ENCODE measurements at regions not wholly inside any gene's neighbourhood (a gene's known extent, or its start where the extent isn't known, plus 50 kb on each side); places are given as distances from the start of the nearest gene placed in this dataset.

DNA sequence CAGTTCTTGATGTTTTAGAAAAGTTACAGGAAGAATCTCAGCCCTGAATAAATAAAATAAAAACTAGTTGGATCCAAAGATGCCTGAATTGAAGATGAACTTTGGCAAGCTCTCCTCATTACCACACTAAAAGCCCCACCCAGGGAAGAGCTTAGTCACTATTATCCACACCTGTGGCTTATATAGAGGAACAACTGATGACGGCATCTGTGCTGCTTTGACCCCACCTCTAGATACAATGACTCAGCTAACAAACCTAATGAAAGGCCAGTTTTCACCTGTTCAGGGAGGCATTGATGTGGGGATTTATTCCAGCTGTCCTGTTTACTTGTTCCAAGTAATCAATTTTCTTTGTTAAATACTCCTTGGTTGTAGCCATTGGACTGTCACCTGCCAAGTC, 604.7 kb upstream of the EPHA6 start:
- TF ChIP-seq POLR2AphosphoS5 (IDR thresholded peaks at IDR 0.05) = no peak
- H3K4me1 ChIP-seq = no peaks in the 10 kb centered on the region
- no peak for ATAC-seq
- no peaks in the 10 kb centered on the region for H3K27me3 ChIP-seq
- H3K9me3 ChIP-seq = peaks cover 0 to 7% (median 0%) of the 10 kb centered on the region in 3 donors
- 78 to 100% methylated on average over 1 of the region's 1 CpG for WGBS, 2 donors (ENCODE audit: low coverage in 1 of 2)
- H3K36me3 ChIP-seq = no peaks in the 10 kb centered on the region
- no peak overlapping the region for H3K27ac ChIP-seq
- no peak overlapping the region for H3K4me3 ChIP-seq

GRCh38 chr3:96213393-96213792, 601.0 kb upstream of the EPHA6 start:
- ATAC-seq = no peak
- Histone ChIP-seq H3K36me3 (no peaks in the 10 kb centered on the region), H3K4me1 (no peaks in the 10 kb centered on the region), H3K9me3 (peaks cover 0 to 7% (median 0%) of the 10 kb centered on the region in 3 donors), H3K4me3 (no peak overlapping the region), H3K27me3 (no peaks in the 10 kb centered on the region), H3K27ac (no peak overlapping the region)
- TF ChIP-seq CTCF (IDR thresholded peaks at IDR 0.05) = no peak
- TF ChIP-seq POLR2AphosphoS5 (IDR thresholded peaks at IDR 0.05) = no peak
- TF ChIP-seq EP300 (IDR thresholded peaks at IDR 0.05) = no peak
- no peak for TF ChIP-seq POLR2A (IDR thresholded peaks at IDR 0.05)
- WGBS, 2 donors (ENCODE audit: low coverage in 1 of 2) = 87 to 98% methylated on average over 3 of the region's 3 CpGs

- Histone ChIP-seq H3K27ac (no peak overlapping the region), H3K9me3 (peaks cover 0 to 7% (median 0%) of the 10 kb centered on the region in 3 donors), H3K36me3 (no peaks in the 10 kb centered on the region), H3K4me1 (no peaks in the 10 kb centered on the region), H3K4me3 (no peak overlapping the region), H3K27me3 (no peaks in the 10 kb centered on the region)
- ATAC-seq = no peak
- no peak for TF ChIP-seq CTCF (IDR thresholded peaks at IDR 0.05)
- no peak for TF ChIP-seq POLR2A (IDR thresholded peaks at IDR 0.05)
- no peak for TF ChIP-seq POLR2AphosphoS5 (IDR thresholded peaks at IDR 0.05)
- TF ChIP-seq EP300 (IDR thresholded peaks at IDR 0.05) = no peak
Measured at GRCh38 chr3:96214941-96215340, 599.5 kb upstream of the EPHA6 start.

DNA sequence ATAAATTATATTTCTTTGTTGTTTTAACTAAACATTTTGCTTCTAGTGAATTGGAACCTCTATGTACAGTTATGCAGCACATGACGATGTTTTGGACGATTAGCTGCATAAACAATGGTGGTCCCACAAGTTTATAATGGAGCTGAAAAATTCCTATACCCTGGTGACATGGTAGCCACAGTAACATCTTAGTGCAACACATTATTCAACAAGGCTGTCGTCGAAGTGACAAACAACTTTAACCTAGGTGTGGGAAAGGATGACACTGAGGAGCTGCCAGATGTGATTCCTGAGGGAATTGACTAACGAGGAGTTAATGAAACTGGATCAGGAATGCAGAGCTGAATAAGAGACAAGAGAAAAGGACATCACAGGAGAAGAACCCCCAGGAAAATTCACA, 588.9 kb upstream of the EPHA6 start:
- Histone ChIP-seq H3K27ac (no peak overlapping the region), H3K4me1 (no peaks in the 10 kb centered on the region), H3K9me3 (no peaks in the 10 kb centered on the region), H3K27me3 (no peaks in the 10 kb centered on the region), H3K4me3 (no peak overlapping the region), H3K36me3 (no peaks in the 10 kb centered on the region)
- TF ChIP-seq CTCF (IDR thresholded peaks at IDR 0.05) (no peak), EP300 (IDR thresholded peaks at IDR 0.05) (no peak), POLR2AphosphoS5 (IDR thresholded peaks at IDR 0.05) (no peak), POLR2A (IDR thresholded peaks at IDR 0.05) (no peak)
- ATAC-seq = no peak
- 79 to 82% methylated on average over 5 of the region's 5 CpGs for WGBS, 2 donors (ENCODE audit: low coverage in 1 of 2)

- Histone ChIP-seq H3K4me3 (no peak overlapping the region), H3K27ac (no peak overlapping the region), H3K4me1 (no peaks in the 10 kb centered on the region), H3K27me3 (no peaks in the 10 kb centered on the region), H3K9me3 (no peaks in the 10 kb centered on the region), H3K36me3 (no peaks in the 10 kb centered on the region)
- ATAC-seq = no peak
- WGBS, 2 donors (ENCODE audit: low coverage in 1 of 2) = 83 to 88% methylated on average over 1 of the region's 1 CpG
- TF ChIP-seq EP300 (IDR thresholded peaks at IDR 0.05) (no peak), POLR2A (IDR thresholded peaks at IDR 0.05) (no peak), POLR2AphosphoS5 (IDR thresholded peaks at IDR 0.05) (no peak), CTCF (IDR thresholded peaks at IDR 0.05) (no peak)
Measured at GRCh38 chr3:96233679-96234078, 580.7 kb upstream of the EPHA6 start.

DNA sequence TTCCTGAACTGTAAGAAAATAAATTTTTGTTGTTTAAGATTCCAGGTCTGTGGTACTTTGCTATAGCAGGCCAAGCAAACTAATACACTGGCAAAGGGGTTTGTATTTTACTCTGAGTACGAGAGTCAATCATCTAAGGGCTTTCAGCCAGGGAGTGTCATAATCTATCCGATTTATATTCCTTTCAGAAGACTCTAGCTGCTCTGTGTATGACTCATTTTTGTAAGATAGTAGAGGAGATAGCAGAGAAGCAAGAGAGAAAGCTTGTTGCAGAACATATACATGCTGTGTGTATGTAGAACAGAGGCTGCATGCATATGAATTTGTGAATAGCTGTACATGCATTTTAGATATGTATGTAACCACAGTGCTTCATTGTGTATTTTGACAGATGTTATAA, 577.9 kb upstream of the EPHA6 start:
- Histone ChIP-seq H3K4me1 (no peaks in the 10 kb centered on the region), H3K27ac (no peak overlapping the region), H3K4me3 (no peak overlapping the region), H3K27me3 (no peaks in the 10 kb centered on the region), H3K36me3 (no peaks in the 10 kb centered on the region), H3K9me3 (no peaks in the 10 kb centered on the region)
- WGBS, 2 donors (ENCODE audit: low coverage in 1 of 2) = 51 to 69% methylated on average over 2 of the region's 2 CpGs
- ATAC-seq = no peak
- no peak for TF ChIP-seq EP300 (IDR thresholded peaks at IDR 0.05)
- no peak for TF ChIP-seq CTCF (IDR thresholded peaks at IDR 0.05)
- TF ChIP-seq POLR2A (IDR thresholded peaks at IDR 0.05) = no peak

Measured in gastroesophageal sphincter (tissue), 4 donors.